HG03565 (cell line): ENCODE measurements at regions not wholly inside any gene's neighbourhood (a gene's known extent, or its start where the extent isn't known, plus 50 kb on each side); places are given as distances from the start of the nearest gene placed in this dataset.
"Not testable (repeated sequence)": the region's sequence is repeated elsewhere in the genome, so short reads cannot be mapped to it uniquely, and the experiment has no call there.

ENCODE experiments used
- ATAC-seq: cut with Tn5 transposase; IDR thresholded peaks from one replicate; pipeline ENCODE4 v1.9.1; 2021; ENCODE audit warnings: mild to moderate bottlenecking, moderate library complexity; ENCODE audit not compliant: unreplicated experiment

DNA sequence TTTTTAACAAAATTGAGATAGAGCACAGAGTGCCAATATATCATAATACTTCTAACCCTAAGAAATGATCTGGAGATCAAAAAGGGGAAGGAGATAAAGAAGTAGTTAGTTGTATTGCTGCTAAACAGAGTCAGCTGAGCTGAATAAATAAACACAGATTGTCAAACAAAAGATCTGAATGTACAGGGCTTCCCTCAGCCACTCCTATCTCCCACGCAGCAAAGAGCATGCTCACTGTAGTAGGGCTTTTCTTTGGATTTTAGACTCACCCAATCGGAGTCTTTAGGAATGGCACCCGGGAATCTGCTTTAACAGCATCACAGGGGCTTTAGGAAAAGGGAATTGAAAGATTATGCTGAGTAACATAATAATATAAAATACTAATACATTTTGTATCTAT, 222.2 kb upstream of the STXBP5 start:
- no peak for ATAC-seq

GRCh38 chr6:146984251-146984924, 219.8 kb upstream of the STXBP5 start:
- ATAC-seq = no peak

GRCh38 chr6:146985111-146985510, 219.1 kb upstream of the STXBP5 start:
- no peak for ATAC-seq

- ATAC-seq = no peak
These were observed 218.3 kb upstream of the STXBP5 start for GRCh38 chr6:146985966-146986365.

DNA sequence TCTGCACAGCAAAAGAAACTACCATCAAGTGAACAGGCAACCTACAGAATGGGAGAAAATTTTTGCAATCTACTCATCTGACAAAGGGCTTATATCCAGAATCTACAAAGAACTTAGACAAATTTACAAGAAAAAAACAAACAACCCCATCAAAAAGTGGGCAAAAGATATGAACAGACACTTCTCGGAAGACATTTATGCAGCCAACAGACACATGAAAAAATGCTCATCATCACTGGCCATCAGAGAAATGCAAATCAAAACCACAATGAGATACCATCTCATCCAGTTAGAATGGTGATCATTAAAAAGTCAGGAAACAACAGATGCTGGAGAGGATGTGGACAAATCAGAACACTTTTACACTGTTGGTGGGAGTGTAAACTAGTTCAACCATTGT, 216.3 kb upstream of the STXBP5 start:
- not testable (repeated sequence) for ATAC-seq

DNA sequence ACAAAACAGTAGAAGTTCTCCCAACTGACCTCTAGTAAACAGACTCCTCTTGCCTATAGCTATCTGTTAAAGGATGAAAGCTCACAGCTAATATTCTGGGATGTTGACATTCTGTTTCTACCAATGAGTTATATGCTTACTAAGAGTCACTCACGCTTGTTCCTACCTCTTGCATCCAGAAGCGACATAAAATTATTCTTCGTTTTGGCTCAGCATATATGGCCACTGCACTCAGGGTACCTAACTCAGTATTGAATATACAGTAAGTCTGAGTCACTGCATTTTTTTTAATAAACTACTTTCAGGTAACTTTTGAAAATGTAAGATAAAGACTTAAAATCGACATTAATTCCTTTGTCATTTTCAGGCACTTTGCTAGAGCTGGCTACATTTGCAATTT, 214.4 kb upstream of the STXBP5 start:
- no peak for ATAC-seq

DNA sequence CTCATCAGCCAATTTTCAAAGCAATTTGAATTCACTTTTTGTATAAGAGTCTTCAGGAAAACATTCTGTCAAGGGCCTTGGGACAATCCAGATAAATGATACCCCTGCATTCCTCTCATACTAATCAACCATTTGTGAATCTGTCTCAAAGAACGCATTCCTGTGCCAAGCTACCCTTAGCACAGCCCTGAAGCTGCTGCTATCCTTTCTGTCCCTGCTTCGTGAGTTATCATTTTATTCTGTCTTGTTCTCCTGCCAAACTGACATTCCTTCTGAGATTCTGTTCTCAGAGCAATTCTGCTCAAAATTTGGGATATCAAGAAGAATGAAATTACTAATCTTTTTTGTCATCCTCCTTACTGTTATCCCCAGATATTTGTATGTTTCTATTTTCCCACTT, 213.9 kb upstream of the STXBP5 start:
- ATAC-seq = no peak

- no peak for ATAC-seq
These were observed 213.1 kb upstream of the STXBP5 start for GRCh38 chr6:146990821-146991798.

- no peak for ATAC-seq
These were observed 207.2 kb upstream of the STXBP5 start for GRCh38 chr6:146997062-146997461.

DNA sequence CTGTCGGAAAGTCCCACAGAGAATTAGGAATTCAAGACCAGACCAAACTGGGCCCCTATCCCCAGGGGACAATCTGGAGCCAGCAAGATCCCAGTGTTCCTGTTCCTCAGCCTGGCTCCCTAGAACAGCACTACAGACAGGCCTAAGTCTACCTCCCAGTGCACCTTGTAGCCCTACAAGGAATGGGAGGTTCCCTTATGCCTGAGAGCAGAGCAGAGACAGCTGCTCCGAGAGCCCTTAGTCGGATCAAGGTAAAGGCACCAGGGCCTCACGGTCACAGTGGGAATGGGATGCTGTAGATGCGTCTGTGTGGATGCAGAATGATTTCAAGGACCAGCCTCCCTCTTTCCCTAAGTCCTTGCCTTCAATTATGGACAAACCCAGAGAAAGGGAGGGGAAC, 204.5 kb upstream of the STXBP5 start:
- no peak for ATAC-seq

DNA sequence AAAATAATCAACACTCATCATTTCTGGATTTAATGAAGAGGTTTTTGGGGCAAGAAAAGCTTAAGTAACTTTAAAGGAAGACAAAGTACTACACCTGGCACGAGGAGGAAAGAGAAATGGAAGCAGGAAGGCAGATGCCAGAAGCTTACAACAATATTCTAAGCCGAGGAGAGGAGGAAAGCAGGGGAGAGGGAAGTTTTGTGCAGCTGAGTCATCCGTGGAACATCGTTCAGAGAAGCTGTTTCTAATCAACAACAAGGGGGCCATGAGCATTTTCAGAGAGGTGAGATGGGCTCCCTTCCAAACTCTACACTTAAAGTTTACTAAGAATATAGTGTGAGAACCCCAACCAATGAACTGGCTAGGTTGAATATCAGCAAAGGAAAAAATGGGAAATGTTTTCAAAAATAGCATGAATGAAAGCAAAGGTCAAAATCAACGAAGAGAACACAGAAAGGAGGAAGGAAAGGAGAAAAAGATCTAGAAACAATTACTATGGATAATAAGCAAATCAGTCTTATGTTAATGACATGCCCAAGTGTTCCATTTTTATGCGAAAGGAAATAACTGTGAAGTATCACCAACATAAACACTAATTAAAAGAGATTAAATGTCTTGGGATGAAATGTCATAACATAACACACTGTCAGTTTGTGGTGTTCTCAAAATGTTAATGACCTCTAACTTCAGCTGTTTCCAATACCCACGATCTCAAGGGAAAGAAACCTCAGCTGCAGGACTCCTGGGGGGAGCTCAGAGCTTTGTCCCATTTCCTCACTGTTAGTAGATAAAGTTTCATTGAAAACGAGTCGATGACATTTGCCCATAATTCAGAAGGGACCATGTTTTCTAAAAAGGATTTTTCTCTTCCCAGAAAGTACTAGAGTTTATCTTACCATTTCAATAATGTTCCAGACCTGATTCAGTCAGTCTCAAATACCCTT, 203.4 kb upstream of the STXBP5 start:
- no peak for ATAC-seq

DNA sequence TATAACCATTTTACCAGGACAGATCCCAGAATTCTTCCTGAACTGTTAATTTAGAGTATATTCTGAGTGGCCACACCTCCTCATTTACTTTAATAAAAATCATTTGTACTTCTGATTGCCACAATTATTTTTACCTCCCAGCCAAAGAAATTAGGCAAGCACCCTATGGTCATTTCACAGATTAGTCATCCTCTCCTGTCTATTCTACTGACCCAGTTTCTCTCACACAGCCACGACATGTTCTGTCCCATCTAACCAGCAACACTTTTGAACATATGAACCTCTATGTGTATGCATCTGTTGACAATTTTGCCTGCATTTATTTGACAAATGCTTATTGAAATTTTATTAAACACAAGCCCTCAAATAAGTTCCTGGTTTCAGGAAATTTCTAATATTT, 202.6 kb upstream of the STXBP5 start:
- ATAC-seq = no peak

DNA sequence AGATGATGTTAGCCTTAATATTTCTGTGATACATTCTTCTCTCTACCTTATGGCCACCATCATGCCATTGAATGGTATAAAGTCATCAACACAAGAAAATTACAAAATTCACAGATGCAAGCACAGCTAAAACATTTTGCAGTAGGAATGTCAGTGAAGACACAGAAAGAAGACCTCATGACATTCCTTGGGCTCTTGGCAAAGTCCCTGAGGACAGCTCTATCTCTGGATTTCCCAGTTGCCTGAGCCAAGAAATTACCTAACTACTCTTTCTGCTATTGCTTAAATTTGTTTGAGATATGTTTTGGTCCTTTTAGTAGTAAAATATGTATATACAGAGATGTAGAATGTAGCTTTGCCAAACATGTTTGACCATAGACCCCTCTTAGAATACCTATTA, 201.0 kb upstream of the STXBP5 start:
- no peak for ATAC-seq

DNA sequence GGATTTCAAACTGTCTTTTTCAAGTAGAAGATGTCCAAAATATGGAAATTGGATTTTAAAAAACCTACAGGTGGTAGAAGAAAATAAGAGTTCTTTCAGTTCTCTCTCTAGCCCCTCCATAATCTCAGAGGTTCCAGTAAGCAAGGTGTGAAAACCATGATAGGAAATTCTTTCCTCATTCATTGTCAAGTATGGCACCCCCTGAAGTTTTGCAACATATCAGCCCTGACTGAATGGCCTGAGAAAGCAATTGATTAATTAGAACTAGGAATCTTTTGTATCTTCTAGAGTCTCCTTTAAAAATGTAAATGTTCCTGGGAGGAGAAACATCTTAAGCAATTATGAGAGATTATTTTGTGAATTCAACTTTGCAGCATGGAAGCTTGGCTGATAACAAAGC, 198.7 kb upstream of the STXBP5 start:
- ATAC-seq = no peak

DNA sequence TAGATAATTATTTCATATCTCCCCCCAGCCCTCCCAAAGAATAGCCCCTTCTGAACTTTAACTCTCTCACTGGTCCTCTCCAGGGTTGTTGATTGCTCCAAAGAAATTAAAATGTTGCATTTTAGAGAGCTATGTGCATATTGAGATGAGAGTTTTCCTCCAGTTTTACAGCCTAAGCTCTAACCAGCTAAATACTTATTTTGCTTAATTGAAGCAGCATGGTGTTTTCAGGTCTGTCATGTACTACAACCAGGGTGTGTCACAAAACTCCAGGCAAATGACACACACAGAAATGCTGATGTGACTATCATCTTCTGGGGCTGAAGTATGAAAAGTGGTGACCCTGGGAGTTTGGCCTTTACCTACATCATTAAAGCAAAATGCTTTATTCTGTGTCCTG, 196.8 kb upstream of the STXBP5 start:
- ATAC-seq = no peak

DNA sequence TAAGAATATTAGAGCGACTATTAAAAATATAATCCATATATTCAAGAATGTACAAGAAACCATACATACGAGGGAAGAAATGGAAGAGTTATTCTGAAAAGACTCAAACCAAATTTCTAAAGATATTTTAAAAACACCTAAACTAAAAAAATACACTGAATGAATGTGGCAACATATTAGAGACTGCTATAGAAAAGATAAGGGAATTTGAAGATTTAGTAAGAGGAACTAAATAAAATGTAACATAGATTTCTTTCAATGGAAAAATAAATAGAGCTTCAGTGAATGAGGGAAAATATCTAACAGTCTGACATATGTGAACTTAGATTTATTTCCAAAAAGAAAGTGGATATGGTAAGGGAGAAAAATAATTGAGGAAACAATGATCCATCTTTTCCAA, 194.9 kb upstream of the STXBP5 start:
- ATAC-seq = no peak

DNA sequence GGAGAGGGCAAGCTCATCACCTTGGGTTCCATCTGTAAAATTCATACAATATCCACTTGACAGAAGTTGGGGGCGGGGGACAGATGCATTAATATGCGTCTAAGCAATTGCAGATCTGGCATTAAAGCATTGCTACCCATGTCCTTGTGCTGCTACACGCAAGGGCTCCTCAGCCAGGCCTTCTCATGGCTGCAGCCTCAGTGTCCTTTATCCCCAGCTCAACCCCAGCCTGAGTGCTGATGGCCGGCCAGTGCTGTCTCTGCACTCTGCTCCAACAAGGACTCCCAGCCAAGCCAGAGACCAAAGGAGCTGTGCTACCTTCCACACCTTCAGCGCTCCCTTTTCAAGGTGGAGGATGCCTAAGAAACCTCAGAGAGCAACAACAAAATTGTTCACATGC, 188.5 kb upstream of the STXBP5 start:
- no peak for ATAC-seq

DNA sequence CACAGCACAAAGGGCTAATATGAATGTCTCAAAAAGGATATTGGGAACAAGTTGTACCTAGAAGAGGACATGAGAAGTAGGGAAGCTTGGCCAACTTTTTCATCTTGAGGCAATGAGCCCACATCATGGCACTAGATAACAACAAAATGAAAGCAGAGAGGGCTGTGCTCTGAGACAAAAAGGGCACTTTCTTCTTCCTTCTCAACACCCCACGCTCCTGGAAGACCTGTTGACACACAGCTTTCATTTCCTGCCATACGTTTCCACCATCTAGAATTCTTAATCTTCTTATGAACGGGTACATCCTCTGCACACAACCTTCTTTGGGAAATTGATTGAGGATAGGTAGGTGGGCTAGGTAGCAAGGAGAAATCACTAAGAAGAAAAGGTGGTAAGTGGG, 187.8 kb upstream of the STXBP5 start:
- no peak for ATAC-seq

DNA sequence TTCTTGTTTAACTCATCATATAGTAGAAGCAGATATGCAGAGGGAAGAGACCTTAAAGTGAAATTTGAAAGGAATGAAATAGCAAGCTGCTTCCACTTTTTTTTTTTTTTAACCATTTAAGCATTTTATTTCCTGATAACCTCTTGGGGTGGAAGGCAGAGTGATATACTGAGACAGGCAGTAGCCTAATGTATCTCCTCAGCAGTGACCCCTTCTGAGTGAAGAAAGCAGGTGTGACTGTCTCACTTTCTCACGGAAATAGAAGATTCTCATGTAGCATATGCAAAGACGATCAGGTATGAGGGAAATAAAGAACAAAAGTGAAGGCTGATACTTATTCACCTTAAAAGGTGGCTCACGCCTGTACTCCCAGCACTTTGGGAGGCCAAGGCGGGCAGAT, 187.1 kb upstream of the STXBP5 start:
- ATAC-seq = no peak

DNA sequence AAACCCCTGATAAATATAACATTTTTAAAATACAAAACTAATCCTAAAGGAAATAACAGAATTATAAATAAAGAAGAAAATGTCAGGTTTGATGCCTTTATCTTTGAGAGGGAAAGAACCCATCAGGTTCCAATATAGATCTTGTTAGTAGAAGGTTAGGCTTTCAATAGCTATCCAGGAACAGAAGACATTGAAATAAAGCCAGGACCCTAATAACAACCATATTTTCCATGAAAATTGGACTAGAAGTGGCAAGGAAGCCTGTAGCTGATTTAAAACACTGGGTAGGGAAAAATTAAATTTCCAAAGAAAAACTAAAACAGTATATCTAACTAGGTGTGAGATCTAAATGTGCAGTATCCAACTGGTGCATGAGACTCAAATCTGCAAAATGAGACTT, 185.2 kb upstream of the STXBP5 start:
- ATAC-seq = no peak

GRCh38 chr6:147022041-147022440, 182.2 kb upstream of the STXBP5 start:
- no peak for ATAC-seq
